HG02885 (cell line): ENCODE measurements at regions not wholly inside any gene's neighbourhood (a gene's known extent, or its start where the extent isn't known, plus 50 kb on each side); places are given as distances from the start of the nearest gene placed in this dataset.
"Not testable (repeated sequence)": the region's sequence is repeated elsewhere in the genome, so short reads cannot be mapped to it uniquely, and the experiment has no call there.

Experiments used
- ATAC-seq: cut with Tn5 transposase; IDR thresholded peaks from one replicate; pipeline ENCODE4 v1.9.1; 2021; ENCODE audit warnings: mild to moderate bottlenecking; ENCODE audit not compliant: unreplicated experiment, poor library complexity

DNA sequence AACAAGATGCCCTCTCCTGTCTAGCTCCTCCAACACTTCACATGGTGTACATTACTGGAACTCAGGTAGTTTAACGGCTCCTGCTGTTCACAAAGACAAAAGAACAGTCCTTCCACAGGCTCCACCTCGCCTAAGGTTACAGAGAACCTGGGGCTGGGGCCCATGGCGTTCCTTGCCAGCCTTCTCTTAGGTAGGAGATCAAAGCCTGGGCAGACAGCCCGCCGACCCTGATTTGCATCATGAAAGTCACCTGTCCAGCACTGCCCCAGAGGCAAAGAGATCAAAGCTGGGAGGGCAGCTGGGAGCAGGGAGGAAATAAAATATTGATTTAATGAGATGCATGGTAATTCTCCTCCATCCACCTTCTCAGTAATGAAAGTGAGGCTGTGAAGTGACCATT is 115.0 kb upstream of the SLIT3 start:
- ATAC-seq = no peak

DNA sequence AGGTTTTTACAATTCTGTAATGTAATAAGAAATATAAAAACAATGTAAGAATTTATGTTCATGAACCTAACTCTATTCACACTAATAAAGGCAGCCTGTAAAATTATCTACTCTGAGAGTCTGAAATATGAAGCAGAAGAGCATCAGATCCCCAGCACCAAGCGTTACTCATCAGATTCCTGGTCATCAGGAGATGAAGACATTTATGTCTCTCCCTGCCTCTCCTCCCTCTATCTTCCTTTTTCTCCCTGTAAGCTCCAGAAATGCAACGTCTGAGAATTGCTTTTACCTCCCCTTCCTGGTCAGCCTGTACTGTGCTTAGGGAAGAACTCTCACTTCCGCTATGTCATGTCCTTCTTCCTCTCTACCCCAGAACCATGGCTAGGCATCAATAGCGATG is 114.4 kb upstream of the SLIT3 start:
- ATAC-seq = no peak

GRCh38 chr5:169413416-169413815 is 112.5 kb upstream of the SLIT3 start:
- no peak for ATAC-seq

DNA sequence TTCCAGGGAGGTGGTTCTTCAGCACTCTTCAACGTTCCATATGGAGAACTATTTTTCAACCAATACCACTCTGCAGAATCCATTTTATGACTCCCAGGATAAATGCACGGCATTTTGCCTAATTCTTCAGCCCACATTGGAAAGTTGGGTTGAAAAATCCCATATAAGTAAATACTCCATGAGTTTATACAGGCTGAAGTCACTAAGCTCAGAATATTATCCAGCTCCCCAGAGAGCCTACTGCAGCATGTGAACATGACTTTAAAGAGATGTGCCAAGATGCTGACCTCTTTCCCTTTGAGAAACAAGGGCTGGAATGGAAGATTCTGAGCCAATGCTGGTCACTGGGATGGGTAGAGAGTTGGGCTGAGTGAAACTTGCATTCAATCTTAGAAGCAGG is 111.9 kb upstream of the SLIT3 start:
- no peak for ATAC-seq

DNA sequence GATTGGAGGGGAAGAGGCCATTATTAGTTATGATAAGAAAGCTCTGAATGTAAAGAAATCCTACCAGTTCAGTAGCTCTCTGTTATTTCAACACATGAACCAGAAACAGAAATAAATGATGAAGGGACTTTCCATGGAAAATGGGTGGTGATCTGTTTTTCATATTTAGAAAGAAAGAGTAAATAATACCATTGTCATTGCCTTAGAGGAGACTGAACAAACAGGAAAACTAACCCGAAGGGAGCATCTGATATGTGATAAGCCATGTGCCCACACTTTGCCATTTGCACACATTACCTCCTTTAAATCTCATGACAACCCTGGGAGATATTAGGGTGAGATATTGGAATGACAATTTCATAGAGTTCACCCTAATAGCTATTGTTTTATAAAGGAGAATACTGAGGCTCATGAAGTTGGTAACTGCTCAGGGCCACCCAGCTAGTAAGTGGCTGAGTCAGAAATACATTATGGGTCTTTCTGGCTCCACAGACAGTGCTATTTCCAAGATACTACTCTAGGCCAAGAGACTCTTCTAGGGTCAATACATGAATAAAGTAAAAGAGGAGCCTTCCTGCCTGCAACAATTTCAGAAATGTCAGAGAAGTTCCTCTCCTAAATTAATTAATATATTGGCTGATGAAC is 111.0 kb upstream of the SLIT3 start:
- ATAC-seq = no peak

DNA sequence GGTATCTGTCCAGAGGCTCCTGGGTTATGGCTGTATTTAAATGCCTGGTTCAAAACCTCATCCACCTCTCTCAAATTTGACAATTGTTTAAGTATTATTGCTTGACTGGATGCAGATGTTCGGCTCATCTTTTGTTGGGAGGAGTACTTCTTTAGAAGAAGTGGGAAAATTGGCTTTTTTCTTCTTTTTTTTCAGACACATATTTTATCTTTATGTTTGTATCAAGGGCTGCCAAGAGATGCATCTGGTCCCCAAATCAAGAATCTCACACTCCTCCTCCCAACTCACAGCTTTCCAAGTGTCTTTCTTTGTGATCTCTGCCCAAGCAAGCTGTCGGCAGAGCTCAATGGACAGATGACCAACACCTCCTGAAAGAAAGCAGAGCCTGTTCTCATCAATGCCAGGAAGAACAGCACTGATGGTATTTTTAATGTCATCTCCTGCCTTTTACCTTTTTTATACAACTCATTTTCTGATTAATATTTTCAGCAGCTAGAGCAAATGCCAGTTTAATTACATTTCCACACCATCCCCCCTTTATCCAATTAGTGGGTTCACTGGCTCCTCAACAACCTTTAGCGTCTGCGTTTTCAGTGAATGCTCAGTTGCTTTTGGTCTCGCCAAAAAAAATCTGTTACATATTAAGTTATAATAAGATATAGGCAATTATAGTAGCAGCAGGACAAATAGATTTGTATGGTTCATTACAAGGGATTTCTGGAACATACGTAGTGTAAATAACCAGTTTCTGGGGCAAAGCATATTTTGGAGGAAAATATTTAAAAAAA is 110.3 kb upstream of the SLIT3 start:
- ATAC-seq = no peak

GRCh38 chr5:169408731-169409130 is 107.8 kb upstream of the SLIT3 start:
- no peak for ATAC-seq

GRCh38 chr5:169408171-169408570 is 107.2 kb upstream of the SLIT3 start:
- no peak for ATAC-seq

DNA sequence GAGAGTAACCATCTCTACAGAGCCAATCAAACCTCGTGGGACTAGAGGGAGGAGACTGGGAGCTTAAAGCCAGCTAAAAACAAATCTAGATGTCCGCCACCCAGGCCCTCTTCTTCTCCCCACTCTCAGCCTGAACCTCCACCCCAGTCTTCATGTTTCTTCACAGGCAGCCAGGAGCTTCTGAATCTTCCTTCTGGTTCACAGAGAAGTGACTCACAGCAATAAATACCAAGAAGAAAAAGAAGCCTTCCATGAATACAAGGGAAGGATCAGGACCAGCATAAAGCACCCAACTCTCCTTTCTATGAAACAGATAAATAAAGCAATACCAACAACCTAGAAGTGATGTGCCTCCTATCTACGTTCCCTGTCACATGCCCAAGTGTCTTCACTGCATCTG is 103.3 kb upstream of the SLIT3 start:
- no peak for ATAC-seq

DNA sequence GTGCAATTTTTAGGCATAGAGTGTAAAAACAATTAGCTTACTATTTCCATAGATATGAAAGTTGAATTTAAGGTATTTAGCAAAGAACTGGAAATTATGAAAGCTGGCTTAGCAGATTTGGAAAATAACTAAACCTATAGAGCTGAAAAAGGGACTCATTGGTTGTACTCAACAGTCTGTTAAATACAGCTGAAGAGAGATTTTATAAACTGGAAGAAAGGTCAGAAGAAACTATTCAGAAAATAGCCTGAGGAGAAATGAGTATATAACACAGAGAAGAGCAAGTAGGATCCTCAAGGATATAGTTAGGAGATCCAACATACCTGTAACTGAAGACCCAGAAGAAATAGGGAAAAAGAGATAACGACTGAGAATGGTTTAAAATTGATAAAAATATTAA is 97.6 kb upstream of the SLIT3 start:
- no peak for ATAC-seq

DNA sequence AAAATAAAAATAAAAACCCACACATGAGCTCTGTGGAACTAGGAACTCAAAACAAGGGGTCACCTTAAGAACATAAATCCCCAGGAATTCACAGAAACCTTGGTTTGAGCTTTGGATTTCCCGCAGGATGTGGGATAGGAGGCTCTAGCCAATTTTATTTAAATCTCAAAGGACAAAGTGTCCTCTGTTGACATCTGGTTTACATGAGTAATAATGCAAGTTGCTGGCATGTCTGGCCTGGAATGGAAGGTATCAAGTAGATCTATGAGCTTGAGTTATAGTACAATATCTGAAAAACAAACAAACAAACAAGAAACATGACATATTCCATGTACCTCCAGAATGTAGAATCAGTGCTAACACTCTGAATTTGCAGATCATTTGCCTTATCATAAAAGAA is 94.2 kb upstream of the SLIT3 start:
- no peak for ATAC-seq

- ATAC-seq = no peak
These were observed 93.4 kb upstream of the SLIT3 start for GRCh38 chr5:169394371-169394770.

- no peak for ATAC-seq
These were observed 93.0 kb upstream of the SLIT3 start for GRCh38 chr5:169393907-169394306.

DNA sequence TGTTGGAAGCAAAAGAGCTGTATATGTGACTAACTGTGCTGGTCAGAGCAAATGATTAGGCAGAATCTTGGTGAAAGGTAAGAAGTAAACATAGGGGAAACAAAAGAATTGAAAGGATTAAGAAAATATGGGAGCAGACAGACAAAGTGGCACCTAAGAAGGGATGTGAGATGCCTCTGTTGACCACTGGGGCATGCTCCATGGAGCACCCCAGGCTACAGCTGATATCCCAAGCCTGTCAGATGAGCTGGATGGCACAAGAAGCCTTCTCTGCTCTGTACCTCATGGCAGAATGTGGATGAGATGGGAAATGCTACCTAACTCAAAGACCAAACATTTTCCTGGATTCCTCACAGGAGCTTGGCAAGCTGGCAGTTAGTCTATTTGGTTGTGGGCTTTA is 89.3 kb upstream of the SLIT3 start:
- ATAC-seq = no peak

- ATAC-seq = no peak
These were observed 88.4 kb upstream of the SLIT3 start for GRCh38 chr5:169389318-169389717.

DNA sequence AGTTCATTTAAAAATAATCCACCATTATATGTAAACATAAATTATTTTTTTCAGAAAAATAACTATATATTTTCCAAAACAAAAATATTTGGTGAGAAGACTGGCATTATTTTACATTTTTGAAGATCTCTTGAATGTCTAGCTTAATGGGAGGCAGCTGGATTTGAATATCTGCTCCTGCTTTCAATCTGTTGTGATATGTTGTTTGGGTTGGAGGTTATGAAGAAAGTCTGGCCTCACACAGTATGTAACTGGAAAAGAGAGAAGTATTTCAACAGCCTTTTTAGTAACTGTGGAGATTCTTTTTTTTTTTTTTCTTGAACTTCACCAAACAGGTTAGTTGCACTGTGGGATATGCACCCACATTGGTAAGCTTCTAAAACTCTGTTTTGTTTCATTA is 84.7 kb upstream of the SLIT3 start:
- ATAC-seq = no peak

GRCh38 chr5:169384661-169385060 is 83.7 kb upstream of the SLIT3 start:
- ATAC-seq = no peak

DNA sequence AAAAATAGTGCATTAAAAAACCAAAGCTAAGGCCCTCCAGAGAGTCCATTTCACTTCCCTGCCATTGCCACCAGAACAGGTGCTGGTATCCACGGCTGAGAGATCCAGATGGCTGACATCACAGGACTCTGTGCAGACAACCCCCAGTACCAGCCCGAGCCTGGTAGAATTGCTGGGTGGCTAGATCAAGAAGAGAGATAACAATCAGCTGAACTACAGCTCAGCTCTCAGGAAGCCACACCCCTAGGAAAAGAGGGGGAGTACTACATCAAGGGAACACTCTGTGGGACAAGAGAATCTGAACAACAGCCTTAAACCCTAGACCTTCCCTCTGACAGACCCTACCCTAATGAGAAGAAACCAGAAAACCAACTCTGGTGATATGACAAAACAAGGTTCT is 73.8 kb upstream of the SLIT3 start:
- no peak for ATAC-seq

GRCh38 chr5:169374111-169374510 is 73.2 kb upstream of the SLIT3 start:
- no peak for ATAC-seq

GRCh38 chr5:169371801-169372200 is 70.9 kb upstream of the SLIT3 start:
- ATAC-seq = not testable (repeated sequence)

DNA sequence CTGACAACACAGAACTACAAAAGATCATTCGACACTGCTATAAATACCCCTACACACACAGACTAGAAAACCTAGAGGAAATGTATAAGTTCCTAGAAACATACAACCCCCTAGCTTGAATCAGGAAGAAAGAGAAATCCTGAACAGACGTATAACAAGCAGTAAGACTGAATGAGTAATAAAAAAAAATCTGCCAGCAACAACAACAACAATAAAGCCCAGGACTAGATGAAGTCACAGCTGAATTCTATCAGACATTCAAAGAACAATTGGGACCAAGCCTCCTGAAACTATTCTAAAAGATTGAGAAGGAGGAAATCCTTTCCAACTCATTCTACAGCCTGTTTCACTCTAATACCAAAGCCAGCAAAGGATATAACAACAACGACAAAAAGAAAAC is 68.2 kb upstream of the SLIT3 start:
- ATAC-seq = no peak

GRCh38 chr5:169367861-169368260 is 66.9 kb upstream of the SLIT3 start:
- ATAC-seq = no peak
